Stimulated activated CD8-positive, alpha-beta memory T cell treated with anti-CD3 and anti-CD28 coated beads, Interleukin-15, amount 100 ng/mL, for 48 hours (primary cell): ENCODE measurements at regions not wholly inside any gene's neighbourhood (a gene's known extent, or its start where the extent isn't known, plus 50 kb on each side); places are given as distances from the start of the nearest gene placed in this dataset.
"Not testable (repeated sequence)": the region's sequence is repeated elsewhere in the genome, so short reads cannot be mapped to it uniquely, and the experiment has no call there.

ENCODE experiments used
- DNase-seq, 2 donors: peaks; one replicate each; pipeline ENCODE4 v3.0.0-alpha.2; 2020; ENCODE audit warnings: low read depth in 2 of 2

GRCh38 chr6:157727629-157728182 lies 95.3 kb upstream of the SNX9 start:
- DNase-seq: no peak

GRCh38 chr6:157728183-157728881 lies 94.7 kb upstream of the SNX9 start:
- DNase-seq: no peak

GRCh38 chr6:157731221-157731620 lies 91.8 kb upstream of the SNX9 start:
- no peak for DNase-seq

- no peak for DNase-seq
These were observed 91.0 kb upstream of the SNX9 start for GRCh38 chr6:157732007-157732406.

GRCh38 chr6:157732416-157733161 lies 90.5 kb upstream of the SNX9 start:
- no peak for DNase-seq

- not testable (repeated sequence) for DNase-seq
These were observed 86.5 kb upstream of the SNX9 start for GRCh38 chr6:157736555-157736954.

GRCh38 chr6:157741321-157741947 lies 81.6 kb upstream of the SNX9 start:
- DNase-seq: no peak

GRCh38 chr6:157741948-157742556 lies 81.0 kb upstream of the SNX9 start:
- DNase-seq: no peak

GRCh38 chr6:157744102-157744601 lies 78.9 kb upstream of the SNX9 start:
- DNase-seq: no peak

GRCh38 chr6:157746897-157747296 lies 76.1 kb upstream of the SNX9 start:
- no peak for DNase-seq

- DNase-seq: no peak
These were observed 75.7 kb upstream of the SNX9 start for GRCh38 chr6:157747370-157747769.

GRCh38 chr6:157748839-157749571 lies 74.0 kb upstream of the SNX9 start:
- no peak for DNase-seq

- DNase-seq: not testable (repeated sequence)
These were observed 72.1 kb upstream of the SNX9 start for GRCh38 chr6:157750973-157751372.

GRCh38 chr6:157751547-157752200 lies 71.4 kb upstream of the SNX9 start:
- DNase-seq: no peak

GRCh38 chr6:157752879-157753278 lies 70.2 kb upstream of the SNX9 start:
- DNase-seq: not testable (repeated sequence)

- DNase-seq: no peak
These were observed 69.8 kb upstream of the SNX9 start for GRCh38 chr6:157753291-157753690.

GRCh38 chr6:157753801-157754200 lies 69.2 kb upstream of the SNX9 start:
- not testable (repeated sequence) for DNase-seq

- no peak for DNase-seq
These were observed 68.7 kb upstream of the SNX9 start for GRCh38 chr6:157754351-157754750.

GRCh38 chr6:157755032-157755745 lies 67.9 kb upstream of the SNX9 start:
- DNase-seq: no peak
